Activated naive CD8-positive, alpha-beta T cell treated with anti-CD3 and anti-CD28 coated beads, Interleukin-2, amount 10 ng/mL, durations not matched to agents 7 days and 5 days (primary cell): ENCODE measurements at regions not wholly inside any gene's neighbourhood (a gene's known extent, or its start where the extent isn't known, plus 50 kb on each side); places are given as distances from the start of the nearest gene placed in this dataset.

Source experiments
- ATAC-seq: fragments of 150-1000 bp; cut with Tn5 transposase; one replicate; pipeline ENCODE4 v1.10.0; 2021; ENCODE audit warnings: low read depth, moderate library complexity
- POLR2A ChIA-PET: fragments of 350-600 bp; sonication (Branson Sonifier 250); formaldehyde crosslinking; loops from one replicate; lab custom pipeline; 2021; ENCODE audit warnings: antibody characterized with exemption; lab: Charles Lee
- DNase-seq: peaks from one replicate; pipeline ENCODE4 v3.0.0; 2021
- H3K27ac Mint-ChIP-seq: one replicate; pipeline ENCODE4 v1.8.0; 2022; ENCODE audit warnings: mild to moderate bottlenecking, mixed read lengths
- H3K27me3 Mint-ChIP-seq: one replicate; pipeline ENCODE4 v1.8.0; 2022; ENCODE audit warnings: mild to moderate bottlenecking, moderate library complexity, mixed read lengths
- H3K36me3 Mint-ChIP-seq: one replicate; pipeline ENCODE4 v1.8.0; 2021; ENCODE audit warnings: mild to moderate bottlenecking, mixed read lengths
- H3K4me1 Mint-ChIP-seq: one replicate; pipeline ENCODE4 v1.8.0; 2021; ENCODE audit warnings: mixed read lengths
- H3K4me3 Mint-ChIP-seq: one replicate; pipeline ENCODE4 v1.8.0; 2022; ENCODE audit warnings: mild to moderate bottlenecking, moderate library complexity, mixed read lengths
- H3K9me3 Mint-ChIP-seq: one replicate; pipeline ENCODE4 v1.8.0; 2021; ENCODE audit warnings: mixed read lengths

DNA sequence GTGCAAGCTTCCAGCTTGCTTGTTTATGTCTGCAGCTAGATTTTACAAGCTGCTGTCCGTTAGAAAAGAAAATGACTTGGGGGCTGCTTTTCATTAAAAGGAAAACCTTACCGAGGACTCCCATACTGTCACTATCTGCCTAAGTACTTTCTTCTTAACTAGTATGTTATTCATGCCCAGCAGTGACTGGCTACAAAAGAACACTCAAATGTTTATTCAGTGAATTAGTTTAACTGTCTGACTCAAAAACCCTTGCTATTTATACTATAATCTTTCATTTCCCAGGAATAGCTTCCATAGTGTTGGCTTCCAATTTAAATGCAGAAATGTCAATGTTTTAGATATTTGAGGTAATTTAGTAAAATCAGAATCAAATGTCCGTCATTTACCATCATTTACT lies 164.9 kb downstream of the DTHD1 start:
- POLR2A ChIA-PET: no interaction called here
- Mint-ChIP-seq H3K4me3 (no peak overlapping the region), H3K27ac (no peak overlapping the region), H3K4me1 (no peaks in the 10 kb centered on the region), H3K9me3 (no peaks in the 10 kb centered on the region), H3K36me3 (no peaks in the 10 kb centered on the region), H3K27me3 (peaks cover 3% of the 10 kb centered on the region)
- ATAC-seq: no peak
- no peak for DNase-seq

DNA sequence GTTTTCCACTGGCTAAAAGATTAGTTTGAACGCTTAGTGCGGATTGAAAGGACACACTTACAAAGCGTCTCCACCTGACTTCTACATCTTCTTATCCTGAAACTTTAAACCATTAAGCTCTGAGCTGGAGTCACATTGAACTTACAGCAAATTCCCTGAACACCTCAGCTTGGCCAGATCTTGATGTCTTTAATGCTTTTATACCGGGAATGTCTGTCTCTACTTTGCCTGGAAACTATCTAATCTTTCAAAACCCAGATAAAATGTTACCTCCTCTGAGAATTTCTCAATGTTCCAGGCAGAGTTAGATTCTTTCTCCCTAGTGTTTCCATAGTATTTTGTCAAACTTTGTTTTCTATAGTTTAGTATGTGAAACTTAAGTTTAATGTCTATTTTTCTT lies 179.9 kb downstream of the DTHD1 start:
- no peak overlapping the region for H3K4me3 Mint-ChIP-seq
- no peaks in the 10 kb centered on the region for H3K9me3 Mint-ChIP-seq
- H3K27ac Mint-ChIP-seq: no peak overlapping the region
- H3K27me3 Mint-ChIP-seq: peaks cover 6% of the 10 kb centered on the region
- no peaks in the 10 kb centered on the region for H3K36me3 Mint-ChIP-seq
- POLR2A ChIA-PET: no interaction called here
- no peak for DNase-seq
- peaks cover 3% of the 10 kb centered on the region for H3K4me1 Mint-ChIP-seq
- no peak for ATAC-seq

DNA sequence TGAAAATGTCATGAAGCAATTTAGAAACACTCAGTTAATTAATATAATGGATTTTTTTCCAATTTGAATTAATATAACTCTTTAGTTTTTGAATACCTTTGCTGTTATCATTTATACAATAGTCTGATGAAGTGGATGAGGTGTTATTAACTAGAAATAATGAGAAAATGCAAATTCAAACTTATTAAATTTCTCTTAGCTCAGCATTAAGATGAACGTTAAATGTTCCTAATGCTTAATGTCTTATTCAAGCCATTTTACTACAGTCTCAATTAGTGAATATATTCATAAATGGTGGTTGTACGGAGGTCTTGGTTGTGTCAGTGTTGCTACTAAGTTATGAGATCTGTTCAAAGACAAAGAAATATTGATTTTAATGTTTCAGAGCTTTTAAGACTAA lies 186.3 kb downstream of the DTHD1 start:
- POLR2A ChIA-PET: no interaction called here
- no peaks in the 10 kb centered on the region for H3K9me3 Mint-ChIP-seq
- DNase-seq: no peak
- no peak overlapping the region for H3K27ac Mint-ChIP-seq
- no peaks in the 10 kb centered on the region for H3K4me1 Mint-ChIP-seq
- no peak overlapping the region for H3K4me3 Mint-ChIP-seq
- no peak for ATAC-seq
- no peaks in the 10 kb centered on the region for H3K36me3 Mint-ChIP-seq
- H3K27me3 Mint-ChIP-seq: peaks cover under 1% of the 10 kb centered on the region

DNA sequence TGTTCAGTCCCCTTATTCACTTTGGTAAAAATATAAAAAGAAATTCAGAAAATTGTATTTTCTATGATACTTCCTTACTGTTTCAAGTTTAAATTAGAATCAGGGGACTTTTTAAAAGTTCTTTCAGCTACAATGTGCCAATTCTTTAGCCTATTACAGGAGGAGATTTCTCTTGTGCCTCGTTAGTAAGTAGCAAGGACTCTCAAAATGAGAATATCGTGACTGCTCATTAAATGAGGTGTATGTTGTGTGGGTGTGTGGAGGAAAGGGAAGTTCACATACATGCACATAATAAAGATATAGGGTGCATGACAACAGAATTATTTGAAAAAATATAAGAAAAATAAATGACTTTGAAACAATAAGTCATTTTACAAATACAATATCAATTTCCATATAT lies 190.5 kb downstream of the DTHD1 start:
- H3K9me3 Mint-ChIP-seq: no peaks in the 10 kb centered on the region
- H3K4me1 Mint-ChIP-seq: no peaks in the 10 kb centered on the region
- H3K27ac Mint-ChIP-seq: no peak overlapping the region
- ATAC-seq: no peak
- H3K27me3 Mint-ChIP-seq: peaks cover 3% of the 10 kb centered on the region
- no peaks in the 10 kb centered on the region for H3K36me3 Mint-ChIP-seq
- H3K4me3 Mint-ChIP-seq: no peak overlapping the region
- POLR2A ChIA-PET: no interaction called here
- DNase-seq: no peak

DNA sequence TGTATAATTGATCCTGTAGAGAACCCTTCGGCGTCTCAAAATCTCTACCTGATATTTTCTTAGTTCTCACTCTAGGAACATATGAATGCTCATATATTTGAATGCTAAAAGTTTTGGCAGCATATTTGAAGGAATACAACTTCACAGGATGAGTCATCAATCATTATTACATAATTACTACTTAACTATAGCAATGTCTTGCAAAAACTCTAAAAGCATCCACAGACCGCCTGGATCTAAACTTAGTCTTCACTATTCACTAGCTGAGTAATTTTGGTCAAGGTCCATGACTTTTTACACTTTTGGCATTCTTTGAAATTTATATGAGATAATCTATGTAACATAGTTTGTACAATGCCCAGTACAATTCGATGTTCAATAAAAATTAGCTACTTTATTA lies 194.7 kb downstream of the DTHD1 start:
- ATAC-seq (no peak), DNase-seq (no peak)
- H3K4me1 Mint-ChIP-seq: no peaks in the 10 kb centered on the region
- H3K36me3 Mint-ChIP-seq: no peaks in the 10 kb centered on the region
- peaks cover 3% of the 10 kb centered on the region for H3K27me3 Mint-ChIP-seq
- no peaks in the 10 kb centered on the region for H3K9me3 Mint-ChIP-seq
- no peak overlapping the region for H3K4me3 Mint-ChIP-seq
- POLR2A ChIA-PET: no interaction called here
- H3K27ac Mint-ChIP-seq: no peak overlapping the region

DNA sequence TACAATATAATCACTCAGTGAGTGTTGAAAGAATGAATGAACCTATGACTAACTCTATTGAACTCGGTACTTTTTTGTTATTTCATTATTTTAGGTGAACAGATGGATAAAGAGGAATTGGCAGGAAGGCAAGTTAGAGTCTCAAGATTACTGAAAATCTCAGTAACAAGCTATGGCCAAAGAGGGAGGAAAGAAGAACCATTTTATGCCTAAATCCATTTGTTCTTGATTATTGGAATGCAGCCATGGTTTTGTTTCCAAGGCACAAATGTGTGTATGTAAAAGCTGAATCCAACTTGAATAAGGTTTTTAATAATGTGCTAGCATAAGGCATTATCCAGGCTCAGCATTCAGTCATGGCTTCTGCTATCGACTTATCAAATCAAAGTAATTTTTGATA lies 196.4 kb downstream of the DTHD1 start:
- Mint-ChIP-seq H3K27ac (no peak overlapping the region), H3K36me3 (no peaks in the 10 kb centered on the region), H3K4me1 (no peaks in the 10 kb centered on the region), H3K4me3 (no peak overlapping the region), H3K9me3 (no peaks in the 10 kb centered on the region), H3K27me3 (peaks cover under 1% of the 10 kb centered on the region)
- no peak for DNase-seq
- no peak for ATAC-seq
- POLR2A ChIA-PET: no interaction called here

DNA sequence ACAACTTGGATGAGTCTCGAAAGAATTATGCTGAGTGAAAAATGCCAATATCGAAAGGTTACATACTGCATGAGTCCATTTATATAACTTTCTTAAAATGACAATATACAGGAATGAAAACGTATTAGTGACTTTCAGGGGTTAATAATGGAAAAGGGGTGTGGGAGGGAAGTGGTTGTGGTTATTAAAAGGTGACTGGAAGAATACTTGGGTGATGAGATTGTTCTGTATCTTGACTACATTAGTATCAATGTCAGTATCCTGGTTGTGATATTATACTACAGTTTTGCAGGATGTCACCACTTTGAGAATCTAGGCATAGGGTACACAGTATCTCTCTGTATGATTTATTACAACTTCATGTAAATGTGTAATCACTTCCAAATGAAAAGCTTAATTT lies 204.5 kb downstream of the DTHD1 start:
- no peak for DNase-seq
- no peak for ATAC-seq
- no peaks in the 10 kb centered on the region for H3K27me3 Mint-ChIP-seq
- H3K36me3 Mint-ChIP-seq: no peaks in the 10 kb centered on the region
- no peaks in the 10 kb centered on the region for H3K4me1 Mint-ChIP-seq
- H3K27ac Mint-ChIP-seq: no peak overlapping the region
- no peak overlapping the region for H3K4me3 Mint-ChIP-seq
- POLR2A ChIA-PET: no interaction called here
- H3K9me3 Mint-ChIP-seq: no peaks in the 10 kb centered on the region

DNA sequence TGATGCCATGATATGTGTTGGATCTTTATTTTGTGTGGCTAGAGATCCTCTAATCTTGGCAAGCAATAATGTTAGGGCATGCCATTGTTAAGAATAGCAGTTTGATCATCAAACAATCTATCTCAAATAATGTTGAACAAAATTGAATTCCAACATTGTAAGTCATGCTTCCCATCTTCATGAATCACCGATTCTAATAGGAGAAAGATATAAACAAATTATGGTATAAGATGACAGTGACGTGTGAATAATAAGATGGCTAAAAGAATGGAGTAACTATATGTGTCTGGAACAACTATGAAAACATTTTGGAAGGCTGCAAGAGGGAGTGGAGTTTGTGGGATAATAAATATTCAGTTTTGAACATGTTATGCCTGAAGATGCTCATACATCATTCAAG lies 208.4 kb downstream of the DTHD1 start:
- Mint-ChIP-seq H3K27ac (no peak overlapping the region), H3K36me3 (no peaks in the 10 kb centered on the region), H3K4me3 (no peak overlapping the region), H3K4me1 (no peaks in the 10 kb centered on the region), H3K27me3 (no peaks in the 10 kb centered on the region), H3K9me3 (no peaks in the 10 kb centered on the region)
- POLR2A ChIA-PET: no interaction called here
- ATAC-seq (no peak), DNase-seq (no peak)

DNA sequence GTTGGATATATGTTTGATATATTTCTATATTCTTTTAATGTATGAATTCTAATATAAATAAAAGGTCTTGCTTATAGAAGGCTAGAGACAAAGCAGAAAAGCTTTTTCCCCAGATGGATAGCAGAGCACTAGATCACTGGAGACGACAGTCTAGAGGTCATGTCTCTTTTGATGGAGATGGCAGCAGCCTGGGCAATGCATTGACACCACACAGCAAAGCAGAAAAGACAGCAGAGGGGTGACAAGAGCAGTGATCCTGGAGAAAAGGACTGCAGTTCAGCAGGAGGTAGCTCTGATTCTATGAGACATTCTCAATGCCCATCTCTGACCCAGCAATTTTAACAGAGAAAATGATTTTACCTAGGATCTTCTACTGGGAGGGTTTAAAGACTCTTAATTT lies 210.6 kb downstream of the DTHD1 start:
- H3K27ac Mint-ChIP-seq: no peak overlapping the region
- no peak overlapping the region for H3K4me3 Mint-ChIP-seq

DNA sequence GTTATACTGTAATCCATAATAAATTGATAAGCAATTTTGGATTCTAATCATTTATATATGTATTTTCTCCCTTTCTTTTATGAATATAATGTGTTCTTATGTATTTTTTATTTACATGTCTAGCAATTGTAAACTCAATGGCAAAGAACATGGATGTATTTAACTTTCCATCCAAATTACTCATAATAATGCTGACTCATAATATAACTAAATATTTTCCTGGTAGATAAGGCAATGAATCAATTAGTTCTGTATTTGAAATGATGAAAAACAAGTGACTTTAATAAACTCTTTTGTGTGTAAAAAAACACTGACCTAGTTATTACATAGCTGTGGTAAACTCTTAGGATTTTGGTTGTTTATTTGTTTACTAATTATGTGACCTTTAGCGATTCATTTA lies 211.2 kb downstream of the DTHD1 start:
- H3K27ac Mint-ChIP-seq: no peak overlapping the region
- H3K4me3 Mint-ChIP-seq: no peak overlapping the region
- no peaks in the 10 kb centered on the region for H3K36me3 Mint-ChIP-seq
- DNase-seq: no peak
- H3K27me3 Mint-ChIP-seq: peaks cover 2% of the 10 kb centered on the region
- no peaks in the 10 kb centered on the region for H3K9me3 Mint-ChIP-seq
- no peak for ATAC-seq
- POLR2A ChIA-PET: no interaction called here
- no peaks in the 10 kb centered on the region for H3K4me1 Mint-ChIP-seq

More for the DNA sequence above, 210.6 kb downstream of the DTHD1 start:
- H3K27me3 Mint-ChIP-seq: peaks cover 2% of the 10 kb centered on the region
- ATAC-seq (no peak), DNase-seq (no peak)
- POLR2A ChIA-PET: no interaction called here
- no peaks in the 10 kb centered on the region for H3K36me3 Mint-ChIP-seq
- H3K4me1 Mint-ChIP-seq: no peaks in the 10 kb centered on the region
- no peaks in the 10 kb centered on the region for H3K9me3 Mint-ChIP-seq

DNA sequence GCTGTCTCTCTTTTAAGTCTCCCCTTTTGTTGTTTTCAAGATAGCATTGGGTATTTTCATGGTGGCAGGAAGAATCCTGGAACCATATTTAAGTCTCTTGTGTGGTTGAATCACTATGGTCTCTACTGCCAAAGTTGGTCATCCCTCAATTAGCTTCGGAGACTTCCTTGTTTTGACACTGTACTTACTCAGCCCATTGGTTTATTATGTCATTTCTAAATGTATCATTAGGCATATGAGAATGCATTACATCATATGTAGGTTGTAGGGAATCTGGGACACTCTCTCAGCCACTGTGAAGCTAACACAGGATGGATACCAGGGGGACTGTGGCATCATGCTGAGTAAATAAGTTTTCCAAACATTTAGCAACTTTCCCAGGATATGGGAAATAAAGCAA lies 211.8 kb downstream of the DTHD1 start:
- Mint-ChIP-seq H3K4me3 (no peak overlapping the region), H3K27ac (no peak overlapping the region), H3K27me3 (peaks cover 2% of the 10 kb centered on the region), H3K36me3 (no peaks in the 10 kb centered on the region), H3K9me3 (no peaks in the 10 kb centered on the region), H3K4me1 (no peaks in the 10 kb centered on the region)
- DNase-seq: no peak
- no peak for ATAC-seq
- POLR2A ChIA-PET: no interaction called here

DNA sequence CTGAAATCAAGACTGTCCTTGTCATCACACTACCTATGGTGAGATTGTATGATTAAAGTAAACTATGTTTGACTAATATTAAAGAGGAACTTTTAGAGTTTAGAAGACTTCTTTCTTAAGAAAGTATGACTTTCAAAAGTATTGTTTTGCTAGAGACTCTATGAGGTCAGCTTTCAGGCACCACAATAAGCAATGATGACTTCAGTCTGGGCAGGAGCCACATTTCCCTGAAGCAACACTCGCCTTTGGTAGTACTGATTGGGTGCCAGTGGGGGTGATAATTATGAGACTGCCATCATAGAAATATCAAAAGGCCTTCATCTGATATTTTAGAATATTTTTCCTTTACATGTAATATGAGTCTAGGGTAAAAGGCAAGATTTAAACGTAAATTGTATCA lies 212.6 kb downstream of the DTHD1 start:
- POLR2A ChIA-PET: no interaction called here
- H3K9me3 Mint-ChIP-seq: no peaks in the 10 kb centered on the region

DNA sequence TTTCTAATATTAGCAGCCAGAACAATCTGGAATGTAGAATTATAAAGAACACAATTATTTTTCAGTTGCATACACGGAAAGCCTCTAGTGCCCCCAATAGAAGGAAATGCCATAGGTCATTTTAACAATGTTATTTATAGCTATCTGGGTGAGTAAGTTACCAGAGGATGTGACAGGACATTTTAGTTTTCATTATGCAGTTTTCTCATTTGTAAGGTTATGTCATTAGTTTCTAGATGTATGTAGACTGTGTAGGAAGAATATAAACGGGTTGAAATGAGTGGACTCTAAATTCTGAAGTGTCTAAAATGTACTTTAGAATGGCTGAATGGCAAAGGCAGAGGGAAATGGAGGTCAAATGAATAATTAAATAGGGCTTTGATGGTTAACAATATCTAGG lies 213.3 kb downstream of the DTHD1 start:
- no peak overlapping the region for H3K27ac Mint-ChIP-seq
- ATAC-seq (no peak), DNase-seq (no peak)
- H3K4me1 Mint-ChIP-seq: no peaks in the 10 kb centered on the region
- peaks cover 2% of the 10 kb centered on the region for H3K27me3 Mint-ChIP-seq
- no peaks in the 10 kb centered on the region for H3K9me3 Mint-ChIP-seq
- H3K36me3 Mint-ChIP-seq: no peaks in the 10 kb centered on the region
- POLR2A ChIA-PET: no interaction called here
- no peak overlapping the region for H3K4me3 Mint-ChIP-seq

More for the DNA sequence above, 212.6 kb downstream of the DTHD1 start:
- Mint-ChIP-seq H3K27me3 (peaks cover 2% of the 10 kb centered on the region), H3K27ac (no peak overlapping the region), H3K36me3 (no peaks in the 10 kb centered on the region), H3K4me1 (no peaks in the 10 kb centered on the region), H3K4me3 (no peak overlapping the region)
- DNase-seq: no peak
- no peak for ATAC-seq

DNA sequence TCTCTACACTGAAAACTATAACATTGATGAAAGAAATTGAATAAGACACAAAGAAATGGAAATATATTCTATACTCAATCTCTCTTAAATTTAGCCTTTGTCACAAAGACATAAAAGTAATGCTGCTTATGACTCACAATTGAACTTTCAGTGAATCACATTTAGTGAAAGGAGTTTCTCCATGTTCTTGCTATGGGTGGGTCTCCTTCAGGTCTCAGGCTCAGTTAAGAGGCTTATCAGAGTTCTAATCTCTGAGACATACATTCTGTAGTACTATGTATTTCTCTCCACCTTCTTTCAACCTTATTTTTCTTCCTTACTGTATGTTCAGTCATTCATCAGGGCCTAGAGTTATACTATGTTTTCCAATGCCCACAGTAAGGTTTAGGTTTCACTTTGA lies 220.9 kb downstream of the DTHD1 start:
- ATAC-seq: no peak
- Mint-ChIP-seq H3K27me3 (no peaks in the 10 kb centered on the region), H3K4me1 (no peaks in the 10 kb centered on the region), H3K27ac (no peak overlapping the region), H3K9me3 (no peaks in the 10 kb centered on the region), H3K4me3 (no peak overlapping the region), H3K36me3 (no peaks in the 10 kb centered on the region)
- POLR2A ChIA-PET: no interaction called here
- no peak for DNase-seq

DNA sequence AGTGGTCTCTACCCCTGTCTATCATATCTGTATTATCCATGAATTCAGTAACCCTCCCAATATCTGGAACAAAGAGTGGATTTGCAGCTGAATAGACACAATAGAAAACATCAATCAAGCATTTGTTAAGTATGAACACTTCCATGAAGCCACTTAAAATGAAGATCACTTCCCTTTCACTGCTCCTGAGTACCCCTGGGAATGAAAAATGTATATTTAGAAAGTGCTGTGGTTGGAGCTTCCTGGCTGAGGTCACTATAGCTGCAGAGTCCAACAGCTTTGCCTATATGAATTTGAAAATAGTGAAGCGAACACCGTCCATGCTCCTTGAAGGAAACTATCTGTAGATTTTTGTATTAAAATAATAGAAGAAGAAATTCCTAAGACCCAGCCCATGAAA lies 227.0 kb downstream of the DTHD1 start:
- Mint-ChIP-seq H3K4me1 (no peaks in the 10 kb centered on the region), H3K27ac (no peak overlapping the region), H3K9me3 (no peaks in the 10 kb centered on the region), H3K36me3 (no peaks in the 10 kb centered on the region), H3K27me3 (no peaks in the 10 kb centered on the region), H3K4me3 (no peak overlapping the region)
- POLR2A ChIA-PET: no interaction called here
- ATAC-seq: no peak
- DNase-seq: no peak
